ENCODE measurements at regions not wholly inside any gene's neighbourhood (a gene's known extent, or its start where the extent isn't known, plus 50 kb on each side); places are given as distances from the start of the nearest gene placed in this dataset.

DNA sequence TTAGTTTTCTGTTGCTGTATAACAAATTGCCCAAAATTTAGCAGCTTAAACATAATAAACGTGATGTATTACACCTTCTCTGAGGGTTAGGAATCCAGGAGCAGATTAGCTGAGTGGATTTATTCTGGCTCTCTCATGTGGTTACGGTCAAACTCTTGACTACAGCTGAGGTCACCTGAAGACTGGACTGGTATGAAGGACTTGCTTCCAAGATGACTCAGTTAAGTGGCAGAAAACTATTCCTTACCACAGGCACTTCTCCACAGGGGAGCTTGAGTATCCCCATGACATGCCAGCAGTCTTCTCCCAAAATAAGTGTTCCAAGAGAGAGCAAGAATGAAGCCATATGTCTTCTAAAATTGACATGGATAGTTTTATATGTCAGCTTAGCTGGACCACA, 957.2 kb upstream of the GHITM start:
- TF ChIP-seq, protein P1, sequence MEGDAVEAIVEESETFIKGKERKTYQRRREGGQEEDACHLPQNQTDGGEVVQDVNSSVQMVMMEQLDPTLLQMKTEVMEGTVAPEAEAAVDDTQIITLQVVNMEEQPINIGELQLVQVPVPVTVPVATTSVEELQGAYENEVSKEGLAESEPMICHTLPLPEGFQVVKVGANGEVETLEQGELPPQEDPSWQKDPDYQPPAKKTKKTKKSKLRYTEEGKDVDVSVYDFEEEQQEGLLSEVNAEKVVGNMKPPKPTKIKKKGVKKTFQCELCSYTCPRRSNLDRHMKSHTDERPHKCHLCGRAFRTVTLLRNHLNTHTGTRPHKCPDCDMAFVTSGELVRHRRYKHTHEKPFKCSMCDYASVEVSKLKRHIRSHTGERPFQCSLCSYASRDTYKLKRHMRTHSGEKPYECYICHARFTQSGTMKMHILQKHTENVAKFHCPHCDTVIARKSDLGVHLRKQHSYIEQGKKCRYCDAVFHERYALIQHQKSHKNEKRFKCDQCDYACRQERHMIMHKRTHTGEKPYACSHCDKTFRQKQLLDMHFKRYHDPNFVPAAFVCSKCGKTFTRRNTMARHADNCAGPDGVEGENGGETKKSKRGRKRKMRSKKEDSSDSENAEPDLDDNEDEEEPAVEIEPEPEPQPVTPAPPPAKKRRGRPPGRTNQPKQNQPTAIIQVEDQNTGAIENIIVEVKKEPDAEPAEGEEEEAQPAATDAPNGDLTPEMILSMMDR (IDR thresholded peaks at IDR 0.05) = no peak
- TF ChIP-seq POLR2A (IDR thresholded peaks at IDR 0.05) = no peak

Data from uterus (tissue), 2 donors.